HUES64 (cell line): ENCODE measurements at regions not wholly inside any gene's neighbourhood (a gene's known extent, or its start where the extent isn't known, plus 50 kb on each side); places are given as distances from the start of the nearest gene placed in this dataset.
"Not testable (repeated sequence)": the region's sequence is repeated elsewhere in the genome, so short reads cannot be mapped to it uniquely, and the experiment has no call there.

Source experiments
- H3K27ac ChIP-seq: 2 replicates; pipeline ENCODE4 v1.7.0; 2013; ENCODE audit warnings: low read depth, low read length, inconsistent platforms
- H3K27me3 ChIP-seq: 2 replicates; pipeline ENCODE4 v1.6.1; 2013; ENCODE audit warnings: mild to moderate bottlenecking, low read length; ENCODE audit not compliant: insufficient read depth
- H3K36me3 ChIP-seq: 2 replicates; pipeline ENCODE4 v1.6.1; 2013; ENCODE audit warnings: mild to moderate bottlenecking, low read length; ENCODE audit not compliant: insufficient read depth
- H3K4me1 ChIP-seq: 2 replicates; pipeline ENCODE4 v1.6.1; 2013; ENCODE audit warnings: mild to moderate bottlenecking, low read length, moderate library complexity; ENCODE audit not compliant: insufficient read depth
- H3K4me3 ChIP-seq: 2 replicates; pipeline ENCODE4 v1.5.1; 2013; ENCODE audit warnings: mild to moderate bottlenecking, low read length, moderate library complexity
- H3K9ac ChIP-seq: 2 replicates; pipeline ENCODE4 v1.6.1; 2013; ENCODE audit warnings: mild to moderate bottlenecking, low read depth, low read length
- H3K9me3 ChIP-seq: 2 replicates; pipeline ENCODE4 v1.6.1; 2013; ENCODE audit warnings: low read depth, low read length; ENCODE audit not compliant: insufficient read depth
- WGBS: fragments of 150-250, 120-280 bp; methylation state at CpG from one replicate; pipeline ENCODE4 v1.1.7; 2013; ENCODE audit warnings: missing lambda C conversion rate; 5-methylcytosine and 5-hydroxymethylcytosine counted together

GRCh38 chr1:195847957-195848875 is 760.0 kb downstream of the KCNT2 start:
- WGBS: 12% methylated on average over 19 of the region's 19 CpGs
- H3K4me3 ChIP-seq: peak overlapping the region; percentile 63
- not testable (repeated sequence) for H3K36me3 ChIP-seq, H3K9me3 ChIP-seq, H3K27me3 ChIP-seq
- H3K27ac ChIP-seq: peak overlapping the region; percentile 97
- H3K9ac ChIP-seq: peak overlapping the region; percentile 93
- peaks cover 69% of the 10 kb centered on the region for H3K4me1 ChIP-seq

- Histone ChIP-seq H3K4me1 (peaks cover 19% of the 10 kb centered on the region), H3K4me3 (no peak overlapping the region)
These were observed 776.5 kb downstream of the KCNT2 start for GRCh38 chr1:195831789-195832188.

GRCh38 chr1:195828325-195828724 is 779.9 kb downstream of the KCNT2 start:
- no peaks in the 10 kb centered on the region for H3K9me3 ChIP-seq
- H3K4me3 ChIP-seq: no peak overlapping the region
- no peaks in the 10 kb centered on the region for H3K27me3 ChIP-seq
- no peak overlapping the region for H3K9ac ChIP-seq
- H3K36me3 ChIP-seq: no peaks in the 10 kb centered on the region
- no peak overlapping the region for H3K27ac ChIP-seq
- H3K4me1 ChIP-seq: peaks cover 29% of the 10 kb centered on the region

More at GRCh38 chr1:195831789-195832188, 776.5 kb downstream of the KCNT2 start:
- 92% methylated on average over 4 of the region's 4 CpGs for WGBS
- Histone ChIP-seq H3K27ac (no peak overlapping the region; the same call in 1 of the 2 replicates), H3K27me3 (no peaks in the 10 kb centered on the region), H3K9me3 (no peaks in the 10 kb centered on the region), H3K9ac (no peak overlapping the region), H3K36me3 (no peaks in the 10 kb centered on the region)

- 89% methylated on average over 3 of the region's 3 CpGs for WGBS
- no peaks in the 10 kb centered on the region for H3K36me3 ChIP-seq
- H3K27me3 ChIP-seq: no peaks in the 10 kb centered on the region
- H3K9ac ChIP-seq: no peak overlapping the region
- no peak overlapping the region for H3K27ac ChIP-seq
- H3K4me1 ChIP-seq: peaks cover 10% of the 10 kb centered on the region
- H3K4me3 ChIP-seq: no peak overlapping the region
- 0 out of 2 replicates have a peak, but pooled peaks cover 7% of the 10 kb centered on the region for H3K9me3 ChIP-seq
These were observed 787.3 kb downstream of the KCNT2 start for GRCh38 chr1:195820925-195821324.

- Histone ChIP-seq H3K4me1 (no peaks in the 10 kb centered on the region), H3K36me3 (no peaks in the 10 kb centered on the region), H3K27ac (no peak overlapping the region), H3K9me3 (no peaks in the 10 kb centered on the region), H3K9ac (no peak overlapping the region), H3K27me3 (no peaks in the 10 kb centered on the region), H3K4me3 (no peak overlapping the region)
- no CpG with 5 or more reads among the region's 2 CpGs for WGBS
These were observed 802.2 kb downstream of the KCNT2 start for GRCh38 chr1:195806060-195806459.

- Histone ChIP-seq H3K4me1 (no peaks in the 10 kb centered on the region), H3K4me3 (no peak overlapping the region), H3K9ac (no peak overlapping the region), H3K36me3 (no peaks in the 10 kb centered on the region), H3K27me3 (no peaks in the 10 kb centered on the region), H3K9me3 (no peaks in the 10 kb centered on the region), H3K27ac (no peak overlapping the region)
These were observed 803.7 kb downstream of the KCNT2 start for GRCh38 chr1:195804547-195804946.

GRCh38 chr1:195799016-195799415 is 809.2 kb downstream of the KCNT2 start:
- WGBS: 95% methylated on average over 4 of the region's 4 CpGs
- H3K9ac ChIP-seq: no peak overlapping the region
- H3K36me3 ChIP-seq: no peaks in the 10 kb centered on the region
- H3K27me3 ChIP-seq: no peaks in the 10 kb centered on the region
- no peaks in the 10 kb centered on the region for H3K4me1 ChIP-seq
- no peak overlapping the region for H3K27ac ChIP-seq
- H3K9me3 ChIP-seq: no peaks in the 10 kb centered on the region
- H3K4me3 ChIP-seq: no peak overlapping the region

- no peak overlapping the region for H3K4me3 ChIP-seq
- no peak overlapping the region for H3K9ac ChIP-seq
- 90% methylated on average over 2 of the region's 3 CpGs for WGBS
These were observed 814.0 kb downstream of the KCNT2 start for GRCh38 chr1:195794225-195794624.

GRCh38 chr1:195791796-195792195 is 816.4 kb downstream of the KCNT2 start:
- Histone ChIP-seq H3K9me3 (peaks cover 8% of the 10 kb centered on the region), H3K36me3 (no peaks in the 10 kb centered on the region), H3K4me3 (no peak overlapping the region), H3K27ac (no peak overlapping the region), H3K4me1 (no peaks in the 10 kb centered on the region), H3K27me3 (no peaks in the 10 kb centered on the region), H3K9ac (no peak overlapping the region)
- 95% methylated on average over 7 of the region's 7 CpGs for WGBS

More at GRCh38 chr1:195794225-195794624, 814.0 kb downstream of the KCNT2 start:
- Histone ChIP-seq H3K9me3 (peaks cover 3% of the 10 kb centered on the region), H3K4me1 (no peaks in the 10 kb centered on the region), H3K27me3 (no peaks in the 10 kb centered on the region), H3K27ac (no peak overlapping the region), H3K36me3 (no peaks in the 10 kb centered on the region)

GRCh38 chr1:195790514-195791168 is 817.6 kb downstream of the KCNT2 start:
- no peaks in the 10 kb centered on the region for H3K4me1 ChIP-seq
- H3K27me3 ChIP-seq: no peaks in the 10 kb centered on the region
- H3K36me3 ChIP-seq: no peaks in the 10 kb centered on the region
- H3K27ac ChIP-seq: no peak overlapping the region
- H3K9me3 ChIP-seq: peaks cover 8% of the 10 kb centered on the region
- no peak overlapping the region for H3K4me3 ChIP-seq
- WGBS: 96% methylated on average over 8 of the region's 8 CpGs
- no peak overlapping the region for H3K9ac ChIP-seq

GRCh38 chr1:195789321-195789720 is 818.9 kb downstream of the KCNT2 start:
- Histone ChIP-seq H3K4me1 (no peaks in the 10 kb centered on the region), H3K27ac (no peak overlapping the region), H3K9ac (no peak overlapping the region), H3K27me3 (no peaks in the 10 kb centered on the region), H3K9me3 (peaks cover 8% of the 10 kb centered on the region), H3K36me3 (no peaks in the 10 kb centered on the region), H3K4me3 (no peak overlapping the region)
- WGBS: 96% methylated on average over 2 of the region's 2 CpGs
